Activated CD4-positive, alpha-beta T cell treated with anti-CD3 and anti-CD28 coated beads, Interleukin-2, amount 50 U/mL, for 1 hour (primary cell): ENCODE measurements at regions not wholly inside any gene's neighbourhood (a gene's known extent, or its start where the extent isn't known, plus 50 kb on each side); places are given as distances from the start of the nearest gene placed in this dataset.
A peak's percentile ranks its signal among the peaks of the same experiment; 100 is the strongest.

Source experiments
- DNase-seq: peaks from one replicate; pipeline ENCODE4 v3.0.0-alpha.2; 2020

GRCh38 chr16:51762081-51762996 is 611.3 kb upstream of the SALL1 start:
- DNase-seq, result peak; percentile 2

GRCh38 chr16:51761001-51761400 is 609.9 kb upstream of the SALL1 start:
- no peak for DNase-seq

GRCh38 chr16:51759999-51760398 is 608.9 kb upstream of the SALL1 start:
- no peak for DNase-seq

GRCh38 chr16:51759329-51759728 is 608.3 kb upstream of the SALL1 start:
- no peak for DNase-seq

- DNase-seq, result no peak
These were observed 606.9 kb upstream of the SALL1 start for GRCh38 chr16:51757921-51758479.

- no peak for DNase-seq
These were observed 606.4 kb upstream of the SALL1 start for GRCh38 chr16:51757505-51757904.

- DNase-seq, result no peak
These were observed 606.0 kb upstream of the SALL1 start for GRCh38 chr16:51757124-51757470.

- DNase-seq, result no peak
These were observed 605.5 kb upstream of the SALL1 start for GRCh38 chr16:51756447-51757123.

- no peak for DNase-seq
These were observed 604.7 kb upstream of the SALL1 start for GRCh38 chr16:51755577-51756355.

GRCh38 chr16:51755039-51755501 is 604.0 kb upstream of the SALL1 start:
- no peak for DNase-seq

- DNase-seq, result no peak
These were observed 602.5 kb upstream of the SALL1 start for GRCh38 chr16:51753467-51754127.

- DNase-seq, result no peak
These were observed 601.4 kb upstream of the SALL1 start for GRCh38 chr16:51752438-51752995.

GRCh38 chr16:51747329-51747728 is 596.3 kb upstream of the SALL1 start:
- DNase-seq, result no peak

GRCh38 chr16:51734220-51734619 is 583.1 kb upstream of the SALL1 start:
- DNase-seq, result no peak

GRCh38 chr16:51733181-51733580 is 582.1 kb upstream of the SALL1 start:
- DNase-seq, result no peak

- DNase-seq, result no peak
These were observed 580.1 kb upstream of the SALL1 start for GRCh38 chr16:51731160-51731559.

- no peak for DNase-seq
These were observed 572.1 kb upstream of the SALL1 start for GRCh38 chr16:51723036-51723724.

- no peak for DNase-seq
These were observed 571.4 kb upstream of the SALL1 start for GRCh38 chr16:51722467-51722866.

- no peak for DNase-seq
These were observed 568.3 kb upstream of the SALL1 start for GRCh38 chr16:51719376-51719775.

- no peak for DNase-seq
These were observed 565.1 kb upstream of the SALL1 start for GRCh38 chr16:51716195-51716594.

- DNase-seq, result no peak
These were observed 562.4 kb upstream of the SALL1 start for GRCh38 chr16:51713502-51713901.
